Type B pancreatic cell (in vitro differentiated cells): ENCODE measurements at regions not wholly inside any gene's neighbourhood (a gene's known extent, or its start where the extent isn't known, plus 50 kb on each side); places are given as distances from the start of the nearest gene placed in this dataset.

Experiments used
- DNase-seq: peaks from one replicate; pipeline ENCODE4 v3.0.0; 2021; ENCODE audit warnings: mixed read lengths; ENCODE audit not compliant: unreplicated experiment; ENCODE audit errors: extremely low spot score
- H3K27ac Mint-ChIP-seq: 2 replicates; pipeline ENCODE4 v1.8.0; 2021; ENCODE audit warnings: mild to moderate bottlenecking, mixed read lengths
- H3K27me3 Mint-ChIP-seq: 2 replicates; pipeline ENCODE4 v1.8.0; 2021; ENCODE audit warnings: mixed read lengths
- H3K36me3 Mint-ChIP-seq: 2 replicates; pipeline ENCODE4 v1.8.0; 2021; ENCODE audit warnings: mixed read lengths
- H3K4me1 Mint-ChIP-seq: one replicate; pipeline ENCODE4 v1.8.0; 2021; ENCODE audit warnings: mixed read lengths; ENCODE audit not compliant: unreplicated experiment
- H3K4me3 Mint-ChIP-seq: 2 replicates; pipeline ENCODE4 v1.8.0; 2021; ENCODE audit warnings: mild to moderate bottlenecking, mixed read lengths
- H3K9me3 Mint-ChIP-seq: 2 replicates; pipeline ENCODE4 v1.8.0; 2021; ENCODE audit warnings: mixed read lengths
- TF ChIP-seq, protein P1 (sequence below): fragments of 200-600 bp; sonication (generic); conservative IDR thresholded peaks from 2 replicates; pipeline ENCODE4 v1.5.0; 2021; ENCODE audit warnings: antibody characterized with exemption, mild to moderate bottlenecking

DNA sequence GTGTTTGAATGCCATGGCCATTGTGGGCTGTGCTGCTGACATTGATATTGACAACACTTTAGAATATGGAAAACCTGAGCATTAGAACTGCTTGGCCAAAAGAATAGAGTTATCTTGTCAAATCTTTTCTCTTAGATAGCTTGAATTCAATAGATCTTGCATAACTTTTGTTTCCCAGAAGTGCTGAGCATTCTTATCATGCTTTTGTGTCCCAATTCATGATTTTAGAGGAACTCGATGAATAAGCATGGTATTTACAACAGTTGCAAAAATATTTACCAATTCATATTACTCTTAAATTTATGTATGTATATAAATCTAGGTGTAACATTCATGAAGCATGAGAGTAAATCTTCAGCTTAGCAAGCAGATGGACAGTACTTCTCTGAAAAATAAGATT is 508.0 kb downstream of the BCL11A start:
- no peaks in the 10 kb centered on the region for H3K4me1 Mint-ChIP-seq
- TF ChIP-seq, protein P1, sequence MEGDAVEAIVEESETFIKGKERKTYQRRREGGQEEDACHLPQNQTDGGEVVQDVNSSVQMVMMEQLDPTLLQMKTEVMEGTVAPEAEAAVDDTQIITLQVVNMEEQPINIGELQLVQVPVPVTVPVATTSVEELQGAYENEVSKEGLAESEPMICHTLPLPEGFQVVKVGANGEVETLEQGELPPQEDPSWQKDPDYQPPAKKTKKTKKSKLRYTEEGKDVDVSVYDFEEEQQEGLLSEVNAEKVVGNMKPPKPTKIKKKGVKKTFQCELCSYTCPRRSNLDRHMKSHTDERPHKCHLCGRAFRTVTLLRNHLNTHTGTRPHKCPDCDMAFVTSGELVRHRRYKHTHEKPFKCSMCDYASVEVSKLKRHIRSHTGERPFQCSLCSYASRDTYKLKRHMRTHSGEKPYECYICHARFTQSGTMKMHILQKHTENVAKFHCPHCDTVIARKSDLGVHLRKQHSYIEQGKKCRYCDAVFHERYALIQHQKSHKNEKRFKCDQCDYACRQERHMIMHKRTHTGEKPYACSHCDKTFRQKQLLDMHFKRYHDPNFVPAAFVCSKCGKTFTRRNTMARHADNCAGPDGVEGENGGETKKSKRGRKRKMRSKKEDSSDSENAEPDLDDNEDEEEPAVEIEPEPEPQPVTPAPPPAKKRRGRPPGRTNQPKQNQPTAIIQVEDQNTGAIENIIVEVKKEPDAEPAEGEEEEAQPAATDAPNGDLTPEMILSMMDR, result no peak
- H3K27me3 Mint-ChIP-seq, result no peaks in the 10 kb centered on the region
- H3K9me3 Mint-ChIP-seq, result peaks cover 4% of the 10 kb centered on the region
- DNase-seq, result no peak
- H3K27ac Mint-ChIP-seq, result no peak overlapping the region
- no peak overlapping the region for H3K4me3 Mint-ChIP-seq
- H3K36me3 Mint-ChIP-seq, result no peaks in the 10 kb centered on the region

DNA sequence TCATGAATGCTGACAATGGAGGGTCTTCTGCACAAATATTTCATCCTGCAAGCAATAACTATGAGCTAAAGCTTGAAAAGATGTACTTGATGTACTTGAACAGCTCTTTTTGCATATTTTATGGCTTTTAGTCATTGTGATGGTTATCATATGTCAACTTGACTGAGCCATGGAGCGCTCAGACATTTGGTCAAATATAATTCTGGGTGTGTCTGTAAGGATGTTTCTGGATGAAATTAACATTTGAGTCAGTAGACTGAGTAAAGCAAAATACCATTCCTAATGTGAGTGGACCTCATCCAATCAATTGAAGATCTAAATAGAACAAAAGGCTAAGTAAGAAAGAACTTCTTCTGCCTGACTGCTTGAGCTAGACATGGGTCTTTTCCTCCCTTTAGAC is 509.0 kb downstream of the BCL11A start:
- no peak for DNase-seq
- TF ChIP-seq, protein P1, result no peak
- no peaks in the 10 kb centered on the region for H3K4me1 Mint-ChIP-seq
- H3K4me3 Mint-ChIP-seq, result no peak overlapping the region
- no peaks in the 10 kb centered on the region for H3K27me3 Mint-ChIP-seq
- peaks cover 4% of the 10 kb centered on the region for H3K9me3 Mint-ChIP-seq
- H3K36me3 Mint-ChIP-seq, result no peaks in the 10 kb centered on the region
- H3K27ac Mint-ChIP-seq, result no peak overlapping the region

DNA sequence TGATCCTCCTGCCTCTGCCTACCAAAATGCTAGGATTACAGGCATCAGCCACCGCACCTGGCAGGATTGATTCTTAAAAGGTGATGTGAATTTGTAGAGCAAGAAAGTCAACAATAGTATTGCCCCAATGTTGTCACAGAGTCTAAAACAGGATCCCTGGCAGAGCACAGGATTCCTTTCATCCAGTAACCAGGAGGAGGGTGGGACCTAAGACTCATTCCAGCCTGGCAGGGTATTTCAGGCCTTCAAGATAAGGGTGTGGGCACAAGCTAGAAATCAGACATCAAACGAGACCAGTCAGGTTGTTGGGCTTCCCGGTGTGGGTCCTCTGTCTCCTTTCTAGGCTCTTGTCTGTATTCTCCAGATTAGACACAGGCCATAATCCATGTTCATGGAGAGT is 511.4 kb downstream of the BCL11A start:
- Mint-ChIP-seq H3K9me3 (peaks cover 4% of the 10 kb centered on the region), H3K4me3 (no peak overlapping the region), H3K4me1 (no peaks in the 10 kb centered on the region), H3K36me3 (no peaks in the 10 kb centered on the region), H3K27ac (no peak overlapping the region), H3K27me3 (no peaks in the 10 kb centered on the region)
- TF ChIP-seq, protein P1, result no peak
- DNase-seq, result no peak

GRCh38 chr2:60033325-60033724 is 520.1 kb downstream of the BCL11A start:
- TF ChIP-seq, protein P1, result no peak
- DNase-seq, result no peak

DNA sequence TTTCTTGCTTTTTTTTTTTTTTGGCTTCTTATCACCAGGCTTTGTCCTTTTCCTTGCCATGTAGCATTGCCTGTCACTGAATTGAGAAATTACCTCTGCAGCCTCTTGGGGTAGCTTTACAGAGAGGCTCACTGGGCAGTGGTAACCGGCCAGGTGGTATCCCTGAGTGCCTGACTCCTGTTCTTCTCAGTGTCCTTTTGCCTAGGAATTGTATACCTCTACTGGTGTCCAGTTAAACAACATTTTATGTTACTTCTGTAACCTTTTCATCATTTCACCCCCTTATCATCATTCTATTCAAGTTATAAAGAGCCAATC is 523.9 kb downstream of the BCL11A start:
- TF ChIP-seq, protein P1, result no peak

More at GRCh38 chr2:60033325-60033724, 520.1 kb downstream of the BCL11A start:
- no peaks in the 10 kb centered on the region for H3K36me3 Mint-ChIP-seq
- H3K4me3 Mint-ChIP-seq, result no peak overlapping the region
- peaks cover 4% of the 10 kb centered on the region for H3K27me3 Mint-ChIP-seq
- peaks cover 11% of the 10 kb centered on the region for H3K9me3 Mint-ChIP-seq
- peaks cover 5% of the 10 kb centered on the region for H3K4me1 Mint-ChIP-seq
- no peak overlapping the region for H3K27ac Mint-ChIP-seq

More for the DNA sequence above, 523.9 kb downstream of the BCL11A start:
- no peak for DNase-seq
- Mint-ChIP-seq H3K4me3 (no peak overlapping the region), H3K9me3 (peaks cover 11% of the 10 kb centered on the region), H3K36me3 (no peaks in the 10 kb centered on the region), H3K27ac (no peak overlapping the region), H3K4me1 (peaks cover 6% of the 10 kb centered on the region), H3K27me3 (peaks cover 4% of the 10 kb centered on the region)
